ENCODE measurements at regions not wholly inside any gene's neighbourhood (a gene's known extent, or its start where the extent isn't known, plus 50 kb on each side); places are given as distances from the start of the nearest gene placed in this dataset.

DNA sequence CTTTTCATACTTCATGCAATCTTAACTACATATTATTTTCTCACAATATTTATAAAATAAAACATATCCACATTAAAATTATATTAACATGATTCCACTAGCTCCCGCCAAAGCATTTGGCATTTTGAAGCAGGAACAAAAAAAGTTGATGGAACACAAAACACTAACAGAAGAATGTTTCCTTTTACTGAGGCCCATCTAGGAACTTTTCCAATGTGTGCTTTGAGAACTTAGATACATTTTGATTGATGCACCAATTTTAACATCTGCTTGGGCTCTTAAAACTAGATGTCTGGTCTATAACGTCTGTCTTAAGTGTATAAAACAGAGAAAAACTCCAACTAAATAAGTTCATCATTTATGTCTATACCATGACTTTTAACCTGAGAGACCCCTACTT lies 1214.8 kb downstream of the SORCS1 start:
- no peak overlapping the region for H2BK120ac ChIP-seq (replicated peaks; ENCODE audit: low read depth, low read length)
- no peak overlapping the region for H4K8ac ChIP-seq (ENCODE audit: extremely low read depth, insufficient read depth, low read length)
- H2BK20ac ChIP-seq (ENCODE audit: low read length) = no peak overlapping the region
- H3K9me3 ChIP-seq (ENCODE audit: insufficient read depth in 2 of 2, low read depth in 1 of 2, low read length in 1 of 2) = no peaks in the 10 kb centered on the region
- no peak for TF ChIP-seq RXRA (IDR thresholded peaks at IDR 0.05; ENCODE audit: insufficient read depth, low read depth, low read length)
- TF ChIP-seq TAF1 (IDR thresholded peaks at IDR 0.05; ENCODE audit: low read depth, low read length) = no peak
- no peak for TF ChIP-seq JUND (IDR thresholded peaks at IDR 0.05; ENCODE audit: low read length)
- no peak for TF ChIP-seq ASH2L (IDR thresholded peaks at IDR 0.05; ENCODE audit: low read length)
- TF ChIP-seq EGR1 (IDR thresholded peaks at IDR 0.05; ENCODE audit: borderline replicate concordance, low read depth, low read length) = no peak
- TF ChIP-seq POU5F1 (IDR thresholded peaks at IDR 0.05; ENCODE audit: low read depth, low read length) = no peak
- TF ChIP-seq CHD1 (IDR thresholded peaks at IDR 0.05; ENCODE audit: low read depth, low read length) = no peak
- TF ChIP-seq, protein P1, sequence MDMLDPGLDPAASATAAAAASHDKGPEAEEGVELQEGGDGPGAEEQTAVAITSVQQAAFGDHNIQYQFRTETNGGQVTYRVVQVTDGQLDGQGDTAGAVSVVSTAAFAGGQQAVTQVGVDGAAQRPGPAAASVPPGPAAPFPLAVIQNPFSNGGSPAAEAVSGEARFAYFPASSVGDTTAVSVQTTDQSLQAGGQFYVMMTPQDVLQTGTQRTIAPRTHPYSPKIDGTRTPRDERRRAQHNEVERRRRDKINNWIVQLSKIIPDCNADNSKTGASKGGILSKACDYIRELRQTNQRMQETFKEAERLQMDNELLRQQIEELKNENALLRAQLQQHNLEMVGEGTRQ (IDR thresholded peaks at IDR 0.05; ENCODE audit: low read length) = no peak
- no peak for TF ChIP-seq PHF8 (conservative IDR thresholded peaks at IDR 0.05; ENCODE audit: low read depth, low read length)
- no peaks in the 10 kb centered on the region for H4K20me1 ChIP-seq (replicated peaks in 1 of 2; ENCODE audit: control insufficient read depth in 1 of 2, insufficient read depth in 2 of 2, low read length in 2 of 2)
- no peak overlapping the region for H2AK5ac ChIP-seq (ENCODE audit: low read depth, low read length)
- H3K79me1 ChIP-seq (ENCODE audit: low read depth, low read length) = no peaks in the 10 kb centered on the region
- no peak overlapping the region for H3K14ac ChIP-seq (ENCODE audit: insufficient read length)
- no peak overlapping the region for H2BK5ac ChIP-seq (ENCODE audit: low read depth, low read length)
- H3K27ac ChIP-seq (ENCODE audit: low read depth, low read length) = no peak overlapping the region
- H4K91ac ChIP-seq (replicated peaks; ENCODE audit: insufficient read length, low read length) = no peak overlapping the region
- H2AFZ ChIP-seq (ENCODE audit: low read length) = no peak overlapping the region
- H3K4me3 ChIP-seq (ENCODE audit: extremely low read depth in 1 of 4, insufficient read depth in 2 of 4, low read depth in 3 of 4, low read length in 4 of 4) = no peak overlapping the region
- FAIRE-seq = no peak
- H3K4ac ChIP-seq (replicated peaks; ENCODE audit: insufficient read length, low read depth, low read length) = no peak overlapping the region
- H3K23me2 ChIP-seq (ENCODE audit: low read depth, low read length) = no peaks in the 10 kb centered on the region
- no peak overlapping the region for H3K56ac ChIP-seq (replicated peaks; ENCODE audit: insufficient read length, low read depth, low read length)
- no peaks in the 10 kb centered on the region for H3K36me3 ChIP-seq (ENCODE audit: control insufficient read depth in 2 of 4, insufficient read depth in 4 of 4, low read length in 3 of 4)
- H3K27me3 ChIP-seq (replicated peaks in 1 of 4; ENCODE audit: control insufficient read depth in 3 of 4, extremely low read depth in 1 of 4, insufficient read depth in 3 of 4, low read length in 3 of 4) = peaks cover 0 to 1% (median 0%) of the 10 kb centered on the region in 4 experiments; a peak in 1 of 7 replicates
- H3K79me2 ChIP-seq (ENCODE audit: control insufficient read depth in 1 of 2, insufficient read depth in 2 of 2, low read length in 2 of 2) = no peaks in the 10 kb centered on the region
- CTCF ChIA-PET (ENCODE audit: partially characterized antibody) = interaction anchor here (0.8 to 5.6 kb wide), 21 partner anchors 9 to 329 kb away, joined by 3 to 63 read pairs (median 5); no protein-coding TSS in a partner anchor
- H4K5ac ChIP-seq (ENCODE audit: insufficient read length, low read depth, low read length) = no peak overlapping the region
- no peak overlapping the region for H2BK12ac ChIP-seq (ENCODE audit: low read depth, low read length)
- H3K9ac ChIP-seq (replicated peaks in 1 of 4; ENCODE audit: extremely low read depth in 1 of 4, low read depth in 3 of 4, low read length in 3 of 4) = no peak overlapping the region
- 77% methylated on average over 2 of the region's 2 CpGs; no CpG with 5 or more reads in 1 of the 2 experiments for WGBS, 2 experiments (ENCODE audit: extremely low coverage in 1 of 2, insufficient coverage in 1 of 2, insufficient read length in 1 of 2, insufficient replicate concordance in 2 of 2, low coverage in 1 of 2, low lambda C conversion rate in 2 of 2, missing lambda C conversion rate in 1 of 2)
- POLR2A ChIA-PET (ENCODE audit: partially characterized antibody) = no interaction called here
- no peak for DNase-seq (ENCODE audit: low read depth in 1 of 2, low spot score in 2 of 2)
- H3K4me2 ChIP-seq (ENCODE audit: insufficient read depth in 1 of 2, low read depth in 2 of 2, low read length in 2 of 2) = no peak overlapping the region
- no peak overlapping the region for H3K23ac ChIP-seq (ENCODE audit: insufficient read length)
- no peak overlapping the region for H3K18ac ChIP-seq (ENCODE audit: extremely low read depth, low read length)
- no peak overlapping the region for H2BK15ac ChIP-seq (ENCODE audit: low read length)
- H3K4me1 ChIP-seq (replicated peaks in 1 of 4; ENCODE audit: control insufficient read depth in 3 of 4, insufficient read depth in 4 of 4, low read length in 3 of 4) = peaks cover 0 to 3% (median 1%) of the 10 kb centered on the region in 4 experiments; a peak in 2 of 7 replicates
